ENCODE measurements at regions not wholly inside any gene's neighbourhood (a gene's known extent, or its start where the extent isn't known, plus 50 kb on each side); places are given as distances from the start of the nearest gene placed in this dataset.

GRCh38 chr17:14875557-14876412 is 389.3 kb downstream of the PMP22 start:
- no peak for DNase-seq

GRCh38 chr17:14873996-14874395 is 391.1 kb downstream of the PMP22 start:
- no peak for DNase-seq

GRCh38 chr17:14873540-14873939 is 391.6 kb downstream of the PMP22 start:
- no peak for DNase-seq

GRCh38 chr17:14871921-14872320 is 393.2 kb downstream of the PMP22 start:
- no peak for DNase-seq

GRCh38 chr17:14866266-14866665 is 398.9 kb downstream of the PMP22 start:
- DNase-seq: no peak

- no peak for DNase-seq
These were observed 401.0 kb downstream of the PMP22 start for GRCh38 chr17:14864127-14864526.

- DNase-seq: no peak
These were observed 405.6 kb downstream of the PMP22 start for GRCh38 chr17:14859542-14859941.

- no peak for DNase-seq
These were observed 408.9 kb downstream of the PMP22 start for GRCh38 chr17:14856176-14856575.

GRCh38 chr17:14854691-14855090 is 410.4 kb downstream of the PMP22 start:
- no peak for DNase-seq

- no peak for DNase-seq
These were observed 419.4 kb downstream of the PMP22 start for GRCh38 chr17:14845591-14846281.

GRCh38 chr17:14843086-14843795 is 421.9 kb downstream of the PMP22 start:
- no peak for DNase-seq

- no peak for DNase-seq
These were observed 424.4 kb downstream of the PMP22 start for GRCh38 chr17:14840616-14841231.

- no peak for DNase-seq
These were observed 426.6 kb downstream of the PMP22 start for GRCh38 chr17:14838567-14838966.

GRCh38 chr17:14833201-14833785 is 431.8 kb downstream of the PMP22 start:
- DNase-seq: no peak

GRCh38 chr17:14831491-14831890 is 433.6 kb downstream of the PMP22 start:
- DNase-seq: no peak

GRCh38 chr17:14827396-14827919 is 437.7 kb downstream of the PMP22 start:
- no peak for DNase-seq

GRCh38 chr17:14826358-14826757 is 438.8 kb downstream of the PMP22 start:
- no peak for DNase-seq

- no peak for DNase-seq
These were observed 446.7 kb downstream of the PMP22 start for GRCh38 chr17:14818469-14818868.

GRCh38 chr17:14815079-14815478 is 450.0 kb downstream of the PMP22 start:
- no peak for DNase-seq

- DNase-seq: peak; percentile 26
These were observed 451.3 kb downstream of the PMP22 start for GRCh38 chr17:14813649-14814370.

GRCh38 chr17:14808425-14808824 is 456.7 kb downstream of the PMP22 start:
- DNase-seq: no peak

GRCh38 chr17:14805348-14805747 is 459.8 kb downstream of the PMP22 start:
- no peak for DNase-seq

All from CD4-positive, alpha-beta T cell treated with Interleukin-17A for 1 hour (primary cell).